Glomerular visceral epithelial cell (primary cell): ENCODE measurements at regions not wholly inside any gene's neighbourhood (a gene's known extent, or its start where the extent isn't known, plus 50 kb on each side); places are given as distances from the start of the nearest gene placed in this dataset.

Experiments used
- DNase-seq: peaks from one replicate; pipeline ENCODE4 v3.0.0-alpha.2; 2016; ENCODE audit errors: extremely low spot score

GRCh38 chr16:85492295-85492864 is 120.7 kb upstream of the GSE1 start:
- no peak for DNase-seq

- no peak for DNase-seq
Measured at GRCh38 chr16:85494315-85494714, 118.8 kb upstream of the GSE1 start.

- DNase-seq = no peak
Measured at GRCh38 chr16:85495259-85495658, 117.9 kb upstream of the GSE1 start.

- DNase-seq = no peak
Measured at GRCh38 chr16:85495823-85496538, 117.1 kb upstream of the GSE1 start.

GRCh38 chr16:85497622-85498314 is 115.4 kb upstream of the GSE1 start:
- no peak for DNase-seq

- no peak for DNase-seq
Measured at GRCh38 chr16:85498607-85499006, 114.5 kb upstream of the GSE1 start.

GRCh38 chr16:85500220-85500619 is 112.9 kb upstream of the GSE1 start:
- no peak for DNase-seq

- no peak for DNase-seq
Measured at GRCh38 chr16:85501900-85502299, 111.2 kb upstream of the GSE1 start.

GRCh38 chr16:85502357-85502756 is 110.8 kb upstream of the GSE1 start:
- no peak for DNase-seq

GRCh38 chr16:85503679-85504231 is 109.4 kb upstream of the GSE1 start:
- no peak for DNase-seq

- DNase-seq = no peak
Measured at GRCh38 chr16:85504242-85504641, 108.9 kb upstream of the GSE1 start.

GRCh38 chr16:85505794-85506634 is 107.1 kb upstream of the GSE1 start:
- no peak for DNase-seq

- no peak for DNase-seq
Measured at GRCh38 chr16:85506635-85506911, 106.5 kb upstream of the GSE1 start.

- no peak for DNase-seq
Measured at GRCh38 chr16:85507342-85507741, 105.8 kb upstream of the GSE1 start.

- no peak for DNase-seq
Measured at GRCh38 chr16:85508388-85508787, 104.7 kb upstream of the GSE1 start.

GRCh38 chr16:85508993-85509392 is 104.1 kb upstream of the GSE1 start:
- no peak for DNase-seq

- no peak for DNase-seq
Measured at GRCh38 chr16:85510041-85510659, 103.0 kb upstream of the GSE1 start.

GRCh38 chr16:85511938-85512807 is 100.9 kb upstream of the GSE1 start:
- no peak for DNase-seq

- DNase-seq = no peak
Measured at GRCh38 chr16:85512808-85513115, 100.4 kb upstream of the GSE1 start.

- DNase-seq = no peak
Measured at GRCh38 chr16:85513180-85513579, 99.9 kb upstream of the GSE1 start.

GRCh38 chr16:85513649-85514048 is 99.5 kb upstream of the GSE1 start:
- no peak for DNase-seq
